ENCODE measurements at regions not wholly inside any gene's neighbourhood (a gene's known extent, or its start where the extent isn't known, plus 50 kb on each side); places are given as distances from the start of the nearest gene placed in this dataset.

GRCh38 chr20:24782801-24783630 is 166.1 kb upstream of the CST7 start:
- no peaks in the 10 kb centered on the region for H3K79me2 ChIP-seq (ENCODE audit: low read depth)
- no peaks in the 10 kb centered on the region for H3K9me2 ChIP-seq (ENCODE audit: insufficient read depth)
- POLR2A ChIA-PET (ENCODE audit: unreplicated experiment), result no interaction called here
- TF ChIP-seq CTCF (conservative IDR thresholded peaks at IDR 0.05), result no peak; the same call in 1 of the 2 replicates
- TF ChIP-seq EZH2 (IDR thresholded peaks at IDR 0.05; ENCODE audit: low read depth), result no peak
- no peaks in the 10 kb centered on the region for H3K4me1 ChIP-seq (replicated peaks; ENCODE audit: insufficient read depth)
- H3K36me3 ChIP-seq (ENCODE audit: low read depth), result no peaks in the 10 kb centered on the region
- H3F3A ChIP-seq (ENCODE audit: insufficient read depth, low read depth), result no peaks in the 10 kb centered on the region
- H3K27ac ChIP-seq, result no peak overlapping the region
- no peaks in the 10 kb centered on the region for H4K20me1 ChIP-seq (ENCODE audit: insufficient read depth)
- H3K4me3 ChIP-seq, result no peak overlapping the region
- no peak overlapping the region for H3K4me2 ChIP-seq
- no peak overlapping the region for H2AFZ ChIP-seq
- no peaks in the 10 kb centered on the region for H3K9me3 ChIP-seq (ENCODE audit: insufficient read depth, low read depth)
- CTCF ChIA-PET, result no interaction called here
- no TSS peak for BruUV-seq (replicated peaks)
- intact Hi-C loops (cut with micrococcal nuclease; ENCODE audit: unreplicated experiment), result loop anchor here (5.0 to 10.0 kb wide), 4 partner anchors 288 to 891 kb away; no protein-coding TSS in a partner anchor
- DNase-seq, result no peak
- no peaks in the 10 kb centered on the region for H3K27me3 ChIP-seq (ENCODE audit: insufficient read depth, low read depth)

GRCh38 chr20:24783631-24784492 is 165.2 kb upstream of the CST7 start:
- BruUV-seq (replicated peaks), result no TSS peak
- H4K20me1 ChIP-seq (ENCODE audit: insufficient read depth), result no peaks in the 10 kb centered on the region
- no peak overlapping the region for H3K4me3 ChIP-seq
- ChIA-PET POLR2A (ENCODE audit: unreplicated experiment) (interaction anchor here (0.6 kb wide), 1 partner anchor 147 kb away, joined by 3 read pairs; no protein-coding TSS in a partner anchor), CTCF (no interaction called here)
- H3K9me2 ChIP-seq (ENCODE audit: insufficient read depth), result no peaks in the 10 kb centered on the region
- no peak overlapping the region for H3K27ac ChIP-seq
- H3K27me3 ChIP-seq (ENCODE audit: insufficient read depth, low read depth), result no peaks in the 10 kb centered on the region
- H3K9me3 ChIP-seq (ENCODE audit: insufficient read depth, low read depth), result no peaks in the 10 kb centered on the region
- no peaks in the 10 kb centered on the region for H3K4me1 ChIP-seq (replicated peaks; ENCODE audit: insufficient read depth)
- H3K36me3 ChIP-seq (ENCODE audit: low read depth), result no peaks in the 10 kb centered on the region
- H3K4me2 ChIP-seq, result no peak overlapping the region
- TF ChIP-seq EZH2 (IDR thresholded peaks at IDR 0.05; ENCODE audit: low read depth), result no peak
- TF ChIP-seq CTCF (conservative IDR thresholded peaks at IDR 0.05), result no peak
- DNase-seq, result no peak
- H3K79me2 ChIP-seq (ENCODE audit: low read depth), result no peaks in the 10 kb centered on the region
- H2AFZ ChIP-seq, result no peak overlapping the region
- no peaks in the 10 kb centered on the region for H3F3A ChIP-seq (ENCODE audit: insufficient read depth, low read depth)
- intact Hi-C loops (cut with micrococcal nuclease; ENCODE audit: unreplicated experiment), result loop anchor here (5.0 to 10.0 kb wide), 4 partner anchors 289 to 892 kb away; no protein-coding TSS in a partner anchor

GRCh38 chr20:24784607-24785006 is 164.5 kb upstream of the CST7 start:
- no TSS peak for BruUV-seq (replicated peaks)
- ChIA-PET CTCF (no interaction called here), POLR2A (ENCODE audit: unreplicated experiment) (interaction anchor here (0.6 kb wide), 1 partner anchor 146 kb away, joined by 3 read pairs; no protein-coding TSS in a partner anchor)
- Histone ChIP-seq H3K9me3 (ENCODE audit: insufficient read depth, low read depth) (no peaks in the 10 kb centered on the region), H3F3A (ENCODE audit: insufficient read depth, low read depth) (no peaks in the 10 kb centered on the region), H3K9me2 (ENCODE audit: insufficient read depth) (no peaks in the 10 kb centered on the region), H4K20me1 (ENCODE audit: insufficient read depth) (no peaks in the 10 kb centered on the region), H3K4me1 (replicated peaks; ENCODE audit: insufficient read depth) (no peaks in the 10 kb centered on the region), H3K27me3 (ENCODE audit: insufficient read depth, low read depth) (no peaks in the 10 kb centered on the region), H3K79me2 (ENCODE audit: low read depth) (no peaks in the 10 kb centered on the region), H3K27ac (no peak overlapping the region), H3K36me3 (ENCODE audit: low read depth) (no peaks in the 10 kb centered on the region), H3K4me3 (no peak overlapping the region), H2AFZ (no peak overlapping the region), H3K4me2 (no peak overlapping the region)
- intact Hi-C loops (cut with micrococcal nuclease; ENCODE audit: unreplicated experiment), result loop anchor here (5.0 to 10.0 kb wide), 5 partner anchors 133 to 892 kb away; no protein-coding TSS in a partner anchor
- no peak for TF ChIP-seq EZH2 (IDR thresholded peaks at IDR 0.05; ENCODE audit: low read depth)
- TF ChIP-seq CTCF (conservative IDR thresholded peaks at IDR 0.05), result no peak
- DNase-seq, result no peak

Data from PC-9 (cell line).